ENCODE measurements at regions not wholly inside any gene's neighbourhood (a gene's known extent, or its start where the extent isn't known, plus 50 kb on each side); places are given as distances from the start of the nearest gene placed in this dataset.

- DNase-seq (ENCODE audit: low read depth in 1 of 2, low spot score in 1 of 2): no peak
- TF ChIP-seq, protein P1, sequence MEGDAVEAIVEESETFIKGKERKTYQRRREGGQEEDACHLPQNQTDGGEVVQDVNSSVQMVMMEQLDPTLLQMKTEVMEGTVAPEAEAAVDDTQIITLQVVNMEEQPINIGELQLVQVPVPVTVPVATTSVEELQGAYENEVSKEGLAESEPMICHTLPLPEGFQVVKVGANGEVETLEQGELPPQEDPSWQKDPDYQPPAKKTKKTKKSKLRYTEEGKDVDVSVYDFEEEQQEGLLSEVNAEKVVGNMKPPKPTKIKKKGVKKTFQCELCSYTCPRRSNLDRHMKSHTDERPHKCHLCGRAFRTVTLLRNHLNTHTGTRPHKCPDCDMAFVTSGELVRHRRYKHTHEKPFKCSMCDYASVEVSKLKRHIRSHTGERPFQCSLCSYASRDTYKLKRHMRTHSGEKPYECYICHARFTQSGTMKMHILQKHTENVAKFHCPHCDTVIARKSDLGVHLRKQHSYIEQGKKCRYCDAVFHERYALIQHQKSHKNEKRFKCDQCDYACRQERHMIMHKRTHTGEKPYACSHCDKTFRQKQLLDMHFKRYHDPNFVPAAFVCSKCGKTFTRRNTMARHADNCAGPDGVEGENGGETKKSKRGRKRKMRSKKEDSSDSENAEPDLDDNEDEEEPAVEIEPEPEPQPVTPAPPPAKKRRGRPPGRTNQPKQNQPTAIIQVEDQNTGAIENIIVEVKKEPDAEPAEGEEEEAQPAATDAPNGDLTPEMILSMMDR (IDR thresholded peaks at IDR 0.05; ENCODE audit: insufficient read depth, low read length): no peak
- TF ChIP-seq REST (IDR thresholded peaks at IDR 0.05; ENCODE audit: insufficient replicate concordance, low read depth) (peak; percentile 56), POLR2AphosphoS5 (IDR thresholded peaks at IDR 0.05; ENCODE audit: low read depth) (no peak), GABPA (IDR thresholded peaks at IDR 0.05; ENCODE audit: low read depth) (no peak), SPI1 (IDR thresholded peaks at IDR 0.05; ENCODE audit: borderline replicate concordance, low read depth) (no peak)
- H3K27ac ChIP-seq (replicated peaks): no peak overlapping the region
- H3K4me3 ChIP-seq (replicated peaks; ENCODE audit: insufficient read depth, low read length): no peak overlapping the region
- no peaks in the 10 kb centered on the region for H3K27me3 ChIP-seq (ENCODE audit: insufficient read depth, poor library complexity, severe bottlenecking)
Measured at GRCh38 chr2:177326005-177326404, 61.5 kb upstream of the NFE2L2 start.

- H3K27ac ChIP-seq (replicated peaks): no peak overlapping the region
- no peak for TF ChIP-seq REST (IDR thresholded peaks at IDR 0.05; ENCODE audit: insufficient replicate concordance, low read depth)
- TF ChIP-seq SPI1 (IDR thresholded peaks at IDR 0.05; ENCODE audit: borderline replicate concordance, low read depth): no peak
- TF ChIP-seq, protein P1 (IDR thresholded peaks at IDR 0.05; ENCODE audit: insufficient read depth, low read length): no peak
- no peak for TF ChIP-seq GABPA (IDR thresholded peaks at IDR 0.05; ENCODE audit: low read depth)
- TF ChIP-seq POLR2AphosphoS5 (IDR thresholded peaks at IDR 0.05; ENCODE audit: low read depth): no peak
- no peak overlapping the region for H3K4me3 ChIP-seq (replicated peaks; ENCODE audit: insufficient read depth, low read length)
- H3K27me3 ChIP-seq (ENCODE audit: insufficient read depth, poor library complexity, severe bottlenecking): no peaks in the 10 kb centered on the region
- no peak for DNase-seq (ENCODE audit: low read depth in 1 of 2, low spot score in 1 of 2)
Measured at GRCh38 chr2:177326591-177326990, 62.1 kb upstream of the NFE2L2 start.

GRCh38 chr2:177327009-177327408 is 62.5 kb upstream of the NFE2L2 start:
- Histone ChIP-seq H3K27me3 (ENCODE audit: insufficient read depth, poor library complexity, severe bottlenecking) (no peaks in the 10 kb centered on the region), H3K4me3 (replicated peaks; ENCODE audit: insufficient read depth, low read length) (no peak overlapping the region), H3K27ac (replicated peaks) (no peak overlapping the region)
- no peak for DNase-seq (ENCODE audit: low read depth in 1 of 2, low spot score in 1 of 2)
- TF ChIP-seq POLR2AphosphoS5 (IDR thresholded peaks at IDR 0.05; ENCODE audit: low read depth) (no peak), GABPA (IDR thresholded peaks at IDR 0.05; ENCODE audit: low read depth) (no peak), REST (IDR thresholded peaks at IDR 0.05; ENCODE audit: insufficient replicate concordance, low read depth) (no peak), SPI1 (IDR thresholded peaks at IDR 0.05; ENCODE audit: borderline replicate concordance, low read depth) (no peak)
- TF ChIP-seq, protein P1 (IDR thresholded peaks at IDR 0.05; ENCODE audit: insufficient read depth, low read length): no peak

All from HL-60 (cell line).